ENCODE measurements at regions not wholly inside any gene's neighbourhood (a gene's known extent, or its start where the extent isn't known, plus 50 kb on each side); places are given as distances from the start of the nearest gene placed in this dataset.

GRCh38 chrX:14300376-14300775 is 229.0 kb upstream of the GLRA2 start:
- no peak overlapping the region for H3K4me3 ChIP-seq (ENCODE audit: low read length)
- H3K36me3 ChIP-seq (ENCODE audit: control insufficient read depth, insufficient read depth, low read length) = no peaks in the 10 kb centered on the region
- no CpG with 5 or more reads among the region's 2 CpGs for WGBS (ENCODE audit: insufficient coverage)

GRCh38 chrX:14295426-14295825 is 233.9 kb upstream of the GLRA2 start:
- H3K9me3 ChIP-seq (replicated peaks; ENCODE audit: control insufficient read depth, low read depth, low read length) = no peaks in the 10 kb centered on the region
- no peak for DNase-seq
- no peaks in the 10 kb centered on the region for H3K36me3 ChIP-seq (ENCODE audit: control insufficient read depth, insufficient read depth, low read length)
- H3K4me1 ChIP-seq (ENCODE audit: control insufficient read depth, insufficient read depth, low read length) = no peaks in the 10 kb centered on the region
- H3K27ac ChIP-seq (ENCODE audit: low read length) = no peak overlapping the region
- peaks cover 10% of the 10 kb centered on the region for H3K27me3 ChIP-seq (ENCODE audit: control insufficient read depth, insufficient read depth, low read length)
- no peak overlapping the region for H3K4me3 ChIP-seq (ENCODE audit: low read length)

More at GRCh38 chrX:14300376-14300775, 229.0 kb upstream of the GLRA2 start:
- DNase-seq = no peak
- peaks cover 6% of the 10 kb centered on the region for H3K27me3 ChIP-seq (ENCODE audit: control insufficient read depth, insufficient read depth, low read length)
- H3K4me1 ChIP-seq (ENCODE audit: control insufficient read depth, insufficient read depth, low read length) = no peaks in the 10 kb centered on the region
- H3K27ac ChIP-seq (ENCODE audit: low read length) = no peak overlapping the region
- H3K9me3 ChIP-seq (replicated peaks; ENCODE audit: control insufficient read depth, low read depth, low read length) = no peaks in the 10 kb centered on the region

- whole genome bisulfite sequencing (ENCODE audit: insufficient coverage) = 17% methylated on average over 1 of the region's 10 CpGs
Observed at GRCh38 chrX:14291666-14292500, 237.5 kb upstream of the GLRA2 start.

GRCh38 chrX:14290335-14290734 is 239.0 kb upstream of the GLRA2 start:
- Histone ChIP-seq H3K27ac (ENCODE audit: low read length) (no peak overlapping the region), H3K9me3 (replicated peaks; ENCODE audit: control insufficient read depth, low read depth, low read length) (no peaks in the 10 kb centered on the region), H3K4me3 (ENCODE audit: low read length) (no peak overlapping the region), H3K36me3 (ENCODE audit: control insufficient read depth, insufficient read depth, low read length) (no peaks in the 10 kb centered on the region), H3K4me1 (ENCODE audit: control insufficient read depth, insufficient read depth, low read length) (no peaks in the 10 kb centered on the region), H3K27me3 (ENCODE audit: control insufficient read depth, insufficient read depth, low read length) (peaks cover 4% of the 10 kb centered on the region)
- WGBS (ENCODE audit: insufficient coverage) = 50% methylated on average over 1 of the region's 2 CpGs
- DNase-seq = no peak

More at GRCh38 chrX:14291666-14292500, 237.5 kb upstream of the GLRA2 start:
- Histone ChIP-seq H3K27me3 (ENCODE audit: control insufficient read depth, insufficient read depth, low read length) (peaks cover 7% of the 10 kb centered on the region), H3K4me1 (ENCODE audit: control insufficient read depth, insufficient read depth, low read length) (no peaks in the 10 kb centered on the region), H3K27ac (ENCODE audit: low read length) (no peak overlapping the region), H3K4me3 (ENCODE audit: low read length) (no peak overlapping the region), H3K36me3 (ENCODE audit: control insufficient read depth, insufficient read depth, low read length) (no peaks in the 10 kb centered on the region), H3K9me3 (replicated peaks; ENCODE audit: control insufficient read depth, low read depth, low read length) (no peaks in the 10 kb centered on the region)
- no peak for DNase-seq

- DNase-seq = peak; percentile 86
- WGBS (ENCODE audit: insufficient coverage) = 25% methylated on average over 1 of the region's 1 CpG
- Histone ChIP-seq H3K4me1 (ENCODE audit: control insufficient read depth, insufficient read depth, low read length) (no peaks in the 10 kb centered on the region), H3K9me3 (replicated peaks; ENCODE audit: control insufficient read depth, low read depth, low read length) (peaks cover 5% of the 10 kb centered on the region), H3K36me3 (ENCODE audit: control insufficient read depth, insufficient read depth, low read length) (no peaks in the 10 kb centered on the region), H3K27me3 (ENCODE audit: control insufficient read depth, insufficient read depth, low read length) (peaks cover 3% of the 10 kb centered on the region), H3K4me3 (ENCODE audit: low read length) (no peak overlapping the region), H3K27ac (ENCODE audit: low read length) (no peak overlapping the region)
Observed at GRCh38 chrX:14274691-14275090, 245.0 kb upstream of the GEMIN8 start.

- DNase-seq = no peak
- H3K4me3 ChIP-seq (ENCODE audit: low read length) = no peak overlapping the region
- no peaks in the 10 kb centered on the region for H3K9me3 ChIP-seq (replicated peaks; ENCODE audit: control insufficient read depth, low read depth, low read length)
- peaks cover 8% of the 10 kb centered on the region for H3K27me3 ChIP-seq (ENCODE audit: control insufficient read depth, insufficient read depth, low read length)
- no peaks in the 10 kb centered on the region for H3K4me1 ChIP-seq (ENCODE audit: control insufficient read depth, insufficient read depth, low read length)
- no peaks in the 10 kb centered on the region for H3K36me3 ChIP-seq (ENCODE audit: control insufficient read depth, insufficient read depth, low read length)
- H3K27ac ChIP-seq (ENCODE audit: low read length) = no peak overlapping the region
Observed at GRCh38 chrX:14267216-14267615, 237.5 kb upstream of the GEMIN8 start.

GRCh38 chrX:14266705-14267104 is 237.0 kb upstream of the GEMIN8 start:
- Histone ChIP-seq H3K4me3 (ENCODE audit: low read length) (no peak overlapping the region), H3K27ac (ENCODE audit: low read length) (no peak overlapping the region), H3K36me3 (ENCODE audit: control insufficient read depth, insufficient read depth, low read length) (no peaks in the 10 kb centered on the region), H3K9me3 (replicated peaks; ENCODE audit: control insufficient read depth, low read depth, low read length) (no peaks in the 10 kb centered on the region), H3K4me1 (ENCODE audit: control insufficient read depth, insufficient read depth, low read length) (no peaks in the 10 kb centered on the region), H3K27me3 (ENCODE audit: control insufficient read depth, insufficient read depth, low read length) (peaks cover 6% of the 10 kb centered on the region)
- DNase-seq = no peak
- no CpG with 5 or more reads among the region's 1 CpG for WGBS (ENCODE audit: insufficient coverage)

GRCh38 chrX:14243823-14244222 is 214.1 kb upstream of the GEMIN8 start:
- Histone ChIP-seq H3K36me3 (ENCODE audit: control insufficient read depth, insufficient read depth, low read length) (no peaks in the 10 kb centered on the region), H3K4me3 (ENCODE audit: low read length) (no peak overlapping the region), H3K4me1 (ENCODE audit: control insufficient read depth, insufficient read depth, low read length) (no peaks in the 10 kb centered on the region), H3K27me3 (ENCODE audit: control insufficient read depth, insufficient read depth, low read length) (peaks cover 7% of the 10 kb centered on the region), H3K27ac (ENCODE audit: low read length) (no peak overlapping the region), H3K9me3 (replicated peaks; ENCODE audit: control insufficient read depth, low read depth, low read length) (peaks cover 2% of the 10 kb centered on the region)
- WGBS (ENCODE audit: insufficient coverage) = 44% methylated on average over 25 of the region's 33 CpGs
- DNase-seq = no peak

GRCh38 chrX:14235004-14235403 is 205.3 kb upstream of the GEMIN8 start:
- Histone ChIP-seq H3K27me3 (ENCODE audit: control insufficient read depth, insufficient read depth, low read length) (peaks cover 8% of the 10 kb centered on the region), H3K9me3 (replicated peaks; ENCODE audit: control insufficient read depth, low read depth, low read length) (no peaks in the 10 kb centered on the region), H3K27ac (ENCODE audit: low read length) (no peak overlapping the region), H3K36me3 (ENCODE audit: control insufficient read depth, insufficient read depth, low read length) (no peaks in the 10 kb centered on the region), H3K4me3 (ENCODE audit: low read length) (no peak overlapping the region), H3K4me1 (ENCODE audit: control insufficient read depth, insufficient read depth, low read length) (no peaks in the 10 kb centered on the region)
- DNase-seq = no peak
- 69% methylated on average over 2 of the region's 3 CpGs for WGBS (ENCODE audit: insufficient coverage)

- Histone ChIP-seq H3K27me3 (ENCODE audit: control insufficient read depth, insufficient read depth, low read length) (peaks cover 8% of the 10 kb centered on the region), H3K36me3 (ENCODE audit: control insufficient read depth, insufficient read depth, low read length) (no peaks in the 10 kb centered on the region), H3K4me3 (ENCODE audit: low read length) (no peak overlapping the region), H3K4me1 (ENCODE audit: control insufficient read depth, insufficient read depth, low read length) (no peaks in the 10 kb centered on the region), H3K9me3 (replicated peaks; ENCODE audit: control insufficient read depth, low read depth, low read length) (no peaks in the 10 kb centered on the region), H3K27ac (ENCODE audit: low read length) (no peak overlapping the region)
- 48% methylated on average over 2 of the region's 4 CpGs for WGBS (ENCODE audit: insufficient coverage)
- no peak for DNase-seq
Observed at GRCh38 chrX:14232688-14233087, 203.0 kb upstream of the GEMIN8 start.

- H3K4me1 ChIP-seq (ENCODE audit: control insufficient read depth, insufficient read depth, low read length) = no peaks in the 10 kb centered on the region
- peaks cover 8% of the 10 kb centered on the region for H3K27me3 ChIP-seq (ENCODE audit: control insufficient read depth, insufficient read depth, low read length)
- no peak overlapping the region for H3K4me3 ChIP-seq (ENCODE audit: low read length)
- H3K9me3 ChIP-seq (replicated peaks; ENCODE audit: control insufficient read depth, low read depth, low read length) = no peaks in the 10 kb centered on the region
- H3K27ac ChIP-seq (ENCODE audit: low read length) = no peak overlapping the region
- WGBS (ENCODE audit: insufficient coverage) = no CpG with 5 or more reads among the region's 2 CpGs
- no peak for DNase-seq
- H3K36me3 ChIP-seq (ENCODE audit: control insufficient read depth, insufficient read depth, low read length) = no peaks in the 10 kb centered on the region
Observed at GRCh38 chrX:14228611-14229010, 198.9 kb upstream of the GEMIN8 start.
